WTC11 (cell line): ENCODE measurements at regions not wholly inside any gene's neighbourhood (a gene's known extent, or its start where the extent isn't known, plus 50 kb on each side); places are given as distances from the start of the nearest gene placed in this dataset.

ENCODE experiments used
- ATAC-seq: fragments of 200-7000 bp; cut with Tn5 transposase; 2 replicates; pipeline ENCODE4 v1.10.0; 2021; ENCODE audit warnings: mild to moderate bottlenecking, moderate library complexity
- CTCF ChIA-PET: fragments of 300-600 bp; sonication (Branson Sonifier 250); formaldehyde crosslinking; loops from one replicate; lab custom pipeline; 2021; ENCODE audit warnings: antibody characterized with exemption; lab: Charles Lee
- POLR2A ChIA-PET: fragments of 350-600 bp; sonication (Branson Sonifier 250); formaldehyde crosslinking; loops from one replicate; lab custom pipeline; 2021; ENCODE audit warnings: antibody characterized with exemption; lab: Charles Lee
- DNase-seq: peaks from one replicate; pipeline ENCODE4 v3.0.0; 2021; ENCODE audit warnings: low spot score
- H3K27ac Mint-ChIP-seq: 2 replicates; pipeline ENCODE4 v1.8.0; 2021; ENCODE audit warnings: mixed read lengths
- H3K27me3 Mint-ChIP-seq: 2 replicates; pipeline ENCODE4 v1.8.0; 2021; ENCODE audit warnings: low read depth, mild to moderate bottlenecking, moderate library complexity, mixed read lengths
- H3K36me3 Mint-ChIP-seq: 2 replicates; pipeline ENCODE4 v1.8.0; 2021; ENCODE audit warnings: mixed read lengths
- H3K4me1 Mint-ChIP-seq: 2 replicates; pipeline ENCODE4 v1.8.0; 2022; ENCODE audit warnings: mixed read lengths
- H3K4me3 Mint-ChIP-seq: 2 replicates; pipeline ENCODE4 v1.8.0; 2021; ENCODE audit warnings: mild to moderate bottlenecking, moderate library complexity, mixed read lengths
- H3K9me3 Mint-ChIP-seq: 2 replicates; pipeline ENCODE4 v1.8.0; 2021; ENCODE audit warnings: mixed read lengths
- AR ChIP-seq: fragments of 250-450 bp; sonication (Bioruptor Pico); IDR thresholded peaks from 2 replicates; pipeline ENCODE4 v1.9.0; 2021; ENCODE audit warnings: mild to moderate bottlenecking
- ELF4 ChIP-seq: sonication (generic); formaldehyde crosslinking; IDR thresholded peaks from 2 replicates; pipeline ENCODE4 v1.8.1; 2022; ENCODE audit warnings: low read depth, mild to moderate bottlenecking, moderate library complexity, missing genetic modification reagents
- EMX1 ChIP-seq: fragments of 250-450 bp; sonication (Bioruptor Pico); IDR thresholded peaks from 2 replicates; pipeline ENCODE4 v1.8.0; 2021; ENCODE audit warnings: mild to moderate bottlenecking
- ERG ChIP-seq: fragments of 250-450 bp; sonication (Bioruptor Pico); IDR thresholded peaks from 2 replicates; pipeline ENCODE4 v1.8.0; 2021; ENCODE audit warnings: mild to moderate bottlenecking
- FOXJ3 ChIP-seq: sonication (generic); formaldehyde crosslinking; IDR thresholded peaks from 2 replicates; pipeline ENCODE4 v1.9.0; 2021; ENCODE audit warnings: missing genetic modification reagents, mild to moderate bottlenecking, borderline replicate concordance
- FOXK1 ChIP-seq: sonication (generic); formaldehyde crosslinking; IDR thresholded peaks from 2 replicates; pipeline ENCODE4 v1.8.0; 2022; ENCODE audit warnings: mild to moderate bottlenecking, moderate library complexity, missing genetic modification reagents
- FOXP1 ChIP-seq: sonication (generic); formaldehyde crosslinking; IDR thresholded peaks from 2 replicates; pipeline ENCODE4 v1.8.0; 2022; ENCODE audit warnings: missing genetic modification reagents, mild to moderate bottlenecking, moderate library complexity, borderline replicate concordance
- NR3C1 ChIP-seq: sonication (generic); formaldehyde crosslinking; conservative IDR thresholded peaks from 2 replicates; pipeline ENCODE4 v1.8.1; 2023; ENCODE audit warnings: low read depth, mild to moderate bottlenecking, missing genetic modification reagents
- OVOL2 ChIP-seq: fragments of 250-450 bp; sonication (Bioruptor Pico); IDR thresholded peaks from 2 replicates; pipeline ENCODE4 v1.9.0; 2021; ENCODE audit warnings: mild to moderate bottlenecking, borderline replicate concordance
- SP1 ChIP-seq: sonication (generic); formaldehyde crosslinking; conservative IDR thresholded peaks from 2 replicates; pipeline ENCODE4 v1.8.1; 2022; ENCODE audit warnings: missing genetic modification reagents
- STAT6 ChIP-seq: sonication (generic); formaldehyde crosslinking; conservative IDR thresholded peaks from 2 replicates; pipeline ENCODE4 v1.8.1; 2023; ENCODE audit warnings: mild to moderate bottlenecking, low read depth, missing genetic modification reagents, moderate library complexity
- TEAD4 ChIP-seq: sonication (generic); formaldehyde crosslinking; IDR thresholded peaks from 2 replicates; pipeline ENCODE4 v1.8.0; 2022; ENCODE audit warnings: mild to moderate bottlenecking, missing genetic modification reagents
- ZNF138 ChIP-seq: sonication (generic); formaldehyde crosslinking; conservative IDR thresholded peaks from 2 replicates; pipeline ENCODE4 v1.8.1; 2022; ENCODE audit warnings: mild to moderate bottlenecking, moderate library complexity, missing genetic modification reagents
- ZNF425 ChIP-seq: fragments of 250-450 bp; sonication (Bioruptor Pico); conservative IDR thresholded peaks from 2 replicates; pipeline ENCODE4 v1.9.0; 2021; ENCODE audit warnings: mild to moderate bottlenecking
- ZNF671 ChIP-seq: fragments of 250-450 bp; sonication (Bioruptor Pico); IDR thresholded peaks from 2 replicates; pipeline ENCODE4 v1.8.0; 2021; ENCODE audit warnings: mild to moderate bottlenecking
- TF ChIP-seq, protein P1 (sequence below): sonication (generic); formaldehyde crosslinking; IDR thresholded peaks from 2 replicates; pipeline ENCODE4 v1.8.1; 2023; ENCODE audit warnings: mild to moderate bottlenecking, missing genetic modification reagents
- TF ChIP-seq, protein P2 (sequence below): sonication (generic); formaldehyde crosslinking; IDR thresholded peaks from 2 replicates; pipeline ENCODE4 v1.8.1; 2022; ENCODE audit warnings: low read depth, mild to moderate bottlenecking, moderate library complexity, missing genetic modification reagents, borderline replicate concordance
- TF ChIP-seq, protein P3 (sequence below): sonication (generic); formaldehyde crosslinking; conservative IDR thresholded peaks from 2 replicates; pipeline ENCODE4 v1.8.1; 2022; ENCODE audit warnings: mild to moderate bottlenecking, missing genetic modification reagents

GRCh38 chr21:25490742-25491141 lies 116.5 kb downstream of the MRPL39 start (continued):
- TF ChIP-seq TEAD4: no peak
- TF ChIP-seq ERG (CRISPR knock-in tag): no peak
- no peak for TF ChIP-seq STAT6 (CRISPR knock-in tag)
- no peak for TF ChIP-seq FOXJ3 (CRISPR knock-in tag)
- no peak for TF ChIP-seq FOXK1 (CRISPR knock-in tag)
- no peak for TF ChIP-seq EMX1 (CRISPR knock-in tag)
- no peak for TF ChIP-seq ZNF138 (CRISPR knock-in tag)
- no peak for TF ChIP-seq SP1 (CRISPR knock-in tag)
- no peak for TF ChIP-seq ZNF425 (CRISPR knock-in tag)

DNA sequence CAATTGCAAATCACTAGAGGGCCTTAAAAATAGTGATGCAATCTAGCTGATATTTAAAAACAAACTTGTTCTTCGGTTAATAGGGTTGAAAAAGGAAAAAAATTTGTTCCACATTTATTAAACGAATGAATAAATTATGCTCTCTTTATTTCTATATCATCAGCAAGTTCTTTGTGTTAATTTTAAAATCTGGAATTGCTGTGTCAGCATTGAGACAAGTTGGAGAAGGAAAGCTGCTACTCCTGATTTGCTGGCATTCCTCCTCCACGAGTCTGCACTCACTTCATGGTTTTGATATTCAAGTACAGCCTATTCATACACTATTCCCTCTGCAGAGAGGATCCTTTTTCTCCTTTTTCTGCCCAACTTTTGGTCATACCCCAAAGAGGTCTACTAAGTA lies 117.6 kb downstream of the MRPL39 start:
- Mint-ChIP-seq H3K4me1 (no peaks in the 10 kb centered on the region), H3K9me3 (peaks cover 4% of the 10 kb centered on the region; the same call in 1 of the 2 replicates), H3K4me3 (no peak overlapping the region), H3K27me3 (no peaks in the 10 kb centered on the region), H3K36me3 (no peaks in the 10 kb centered on the region), H3K27ac (no peak overlapping the region)
- ChIA-PET POLR2A (no interaction called here), CTCF (interaction anchor here (1.4 kb wide), 1 partner anchor 18 kb away, joined by 4 read pairs; no protein-coding TSS in a partner anchor)
- ATAC-seq (no peak), DNase-seq (no peak)
- TF ChIP-seq ELF4 (CRISPR knock-in tag): no peak
- TF ChIP-seq, protein P1, sequence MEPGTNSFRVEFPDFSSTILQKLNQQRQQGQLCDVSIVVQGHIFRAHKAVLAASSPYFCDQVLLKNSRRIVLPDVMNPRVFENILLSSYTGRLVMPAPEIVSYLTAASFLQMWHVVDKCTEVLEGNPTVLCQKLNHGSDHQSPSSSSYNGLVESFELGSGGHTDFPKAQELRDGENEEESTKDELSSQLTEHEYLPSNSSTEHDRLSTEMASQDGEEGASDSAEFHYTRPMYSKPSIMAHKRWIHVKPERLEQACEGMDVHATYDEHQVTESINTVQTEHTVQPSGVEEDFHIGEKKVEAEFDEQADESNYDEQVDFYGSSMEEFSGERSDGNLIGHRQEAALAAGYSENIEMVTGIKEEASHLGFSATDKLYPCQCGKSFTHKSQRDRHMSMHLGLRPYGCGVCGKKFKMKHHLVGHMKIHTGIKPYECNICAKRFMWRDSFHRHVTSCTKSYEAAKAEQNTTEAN: no peak
- TF ChIP-seq, protein P2, sequence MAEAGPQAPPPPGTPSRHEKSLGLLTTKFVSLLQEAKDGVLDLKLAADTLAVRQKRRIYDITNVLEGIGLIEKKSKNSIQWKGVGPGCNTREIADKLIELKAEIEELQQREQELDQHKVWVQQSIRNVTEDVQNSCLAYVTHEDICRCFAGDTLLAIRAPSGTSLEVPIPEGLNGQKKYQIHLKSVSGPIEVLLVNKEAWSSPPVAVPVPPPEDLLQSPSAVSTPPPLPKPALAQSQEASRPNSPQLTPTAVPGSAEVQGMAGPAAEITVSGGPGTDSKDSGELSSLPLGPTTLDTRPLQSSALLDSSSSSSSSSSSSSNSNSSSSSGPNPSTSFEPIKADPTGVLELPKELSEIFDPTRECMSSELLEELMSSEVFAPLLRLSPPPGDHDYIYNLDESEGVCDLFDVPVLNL (CRISPR knock-in tag): no peak
- no peak for TF ChIP-seq ZNF671 (CRISPR knock-in tag)
- no peak for TF ChIP-seq AR (CRISPR knock-in tag)
- TF ChIP-seq, protein P3, sequence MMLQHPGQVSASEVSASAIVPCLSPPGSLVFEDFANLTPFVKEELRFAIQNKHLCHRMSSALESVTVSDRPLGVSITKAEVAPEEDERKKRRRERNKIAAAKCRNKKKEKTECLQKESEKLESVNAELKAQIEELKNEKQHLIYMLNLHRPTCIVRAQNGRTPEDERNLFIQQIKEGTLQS: no peak
- no peak for TF ChIP-seq NR3C1
- no peak for TF ChIP-seq ZNF138 (CRISPR knock-in tag)
- TF ChIP-seq OVOL2 (CRISPR knock-in tag): no peak
- no peak for TF ChIP-seq FOXP1 (CRISPR knock-in tag)
